ENCODE measurements at regions not wholly inside any gene's neighbourhood (a gene's known extent, or its start where the extent isn't known, plus 50 kb on each side); places are given as distances from the start of the nearest gene placed in this dataset.
"Not testable (repeated sequence)": the region's sequence is repeated elsewhere in the genome, so short reads cannot be mapped to it uniquely, and the experiment has no call there.

- no peak for DNase-seq (ENCODE audit: low read depth)
Observed at GRCh38 chr18:47409519-47409918, 158.1 kb upstream of the SKOR2 start.

GRCh38 chr18:47407736-47408135 lies 156.3 kb upstream of the SKOR2 start:
- DNase-seq (ENCODE audit: low read depth), result no peak

GRCh38 chr18:47404845-47405244 lies 153.4 kb upstream of the SKOR2 start:
- DNase-seq (ENCODE audit: low read depth), result no peak

GRCh38 chr18:47403949-47404348 lies 152.5 kb upstream of the SKOR2 start:
- DNase-seq (ENCODE audit: low read depth), result no peak

GRCh38 chr18:47403317-47403716 lies 151.9 kb upstream of the SKOR2 start:
- no peak for DNase-seq (ENCODE audit: low read depth)

GRCh38 chr18:47399475-47399874 lies 148.0 kb upstream of the SKOR2 start:
- no peak for DNase-seq (ENCODE audit: low read depth)

GRCh38 chr18:47397671-47398319 lies 146.3 kb upstream of the SKOR2 start:
- DNase-seq (ENCODE audit: low read depth), result no peak

GRCh38 chr18:47391665-47392064 lies 140.2 kb upstream of the SKOR2 start:
- DNase-seq (ENCODE audit: low read depth), result no peak

GRCh38 chr18:47390410-47391024 lies 139.1 kb upstream of the SKOR2 start:
- DNase-seq (ENCODE audit: low read depth), result no peak

- no peak for DNase-seq (ENCODE audit: low read depth)
Observed at GRCh38 chr18:47389210-47389609, 137.8 kb upstream of the SKOR2 start.

- DNase-seq (ENCODE audit: low read depth), result no peak
Observed at GRCh38 chr18:47387864-47388263, 136.4 kb upstream of the SKOR2 start.

GRCh38 chr18:47383729-47384128 lies 132.3 kb upstream of the SKOR2 start:
- no peak for DNase-seq (ENCODE audit: low read depth)

- DNase-seq (ENCODE audit: low read depth), result no peak
Observed at GRCh38 chr18:47381975-47382570, 130.6 kb upstream of the SKOR2 start.

- no peak for DNase-seq (ENCODE audit: low read depth)
Observed at GRCh38 chr18:47380153-47380552, 128.7 kb upstream of the SKOR2 start.

GRCh38 chr18:47373465-47373864 lies 122.0 kb upstream of the SKOR2 start:
- no peak for DNase-seq (ENCODE audit: low read depth)

- DNase-seq (ENCODE audit: low read depth), result no peak
Observed at GRCh38 chr18:47370052-47370451, 118.6 kb upstream of the SKOR2 start.

- DNase-seq (ENCODE audit: low read depth), result not testable (repeated sequence)
Observed at GRCh38 chr18:47354061-47354460, 102.6 kb upstream of the SKOR2 start.

GRCh38 chr18:47346016-47346415 lies 94.6 kb upstream of the SKOR2 start:
- DNase-seq (ENCODE audit: low read depth), result no peak

- no peak for DNase-seq (ENCODE audit: low read depth)
Observed at GRCh38 chr18:47345291-47345690, 93.8 kb upstream of the SKOR2 start.

- no peak for DNase-seq (ENCODE audit: low read depth)
Observed at GRCh38 chr18:47343291-47343690, 91.8 kb upstream of the SKOR2 start.

GRCh38 chr18:47342566-47342965 lies 91.1 kb upstream of the SKOR2 start:
- no peak for DNase-seq (ENCODE audit: low read depth)

GRCh38 chr18:47341678-47342077 lies 90.2 kb upstream of the SKOR2 start:
- no peak for DNase-seq (ENCODE audit: low read depth)

GRCh38 chr18:47334966-47335365 lies 83.5 kb upstream of the SKOR2 start:
- no peak for DNase-seq (ENCODE audit: low read depth)

Measured in GM04503 (cell line).